Renal cortex interstitium (tissue), 11 donors: ENCODE measurements at regions not wholly inside any gene's neighbourhood (a gene's known extent, or its start where the extent isn't known, plus 50 kb on each side); places are given as distances from the start of the nearest gene placed in this dataset.

Experiments
- DNase-seq, 11 donors: peaks; one replicate each; pipeline ENCODE4 v3.0.0-alpha.2; 2013; ENCODE audit warnings: low read depth in 9 of 11, low spot score in 4 of 11; ENCODE audit errors: extremely low read depth in 1 of 11

- no peak for DNase-seq
Measured at GRCh38 chr5:128662997-128663396, 125.0 kb upstream of the FBN2 start.

- no peak for DNase-seq
Measured at GRCh38 chr5:128665747-128666355, 127.8 kb upstream of the FBN2 start.

GRCh38 chr5:128667152-128667551 lies 129.1 kb upstream of the FBN2 start:
- DNase-seq = no peak

GRCh38 chr5:128667751-128668150 lies 129.7 kb upstream of the FBN2 start:
- DNase-seq = no peak

GRCh38 chr5:128668921-128669320 lies 130.9 kb upstream of the FBN2 start:
- no peak for DNase-seq

- no peak for DNase-seq
Measured at GRCh38 chr5:128669803-128670202, 131.8 kb upstream of the FBN2 start.

GRCh38 chr5:128671943-128672342 lies 133.9 kb upstream of the FBN2 start:
- DNase-seq = no peak

GRCh38 chr5:128673000-128673399 lies 135.0 kb upstream of the FBN2 start:
- no peak for DNase-seq

GRCh38 chr5:128673411-128673957 lies 135.4 kb upstream of the FBN2 start:
- no peak for DNase-seq

GRCh38 chr5:128673970-128674369 lies 135.9 kb upstream of the FBN2 start:
- no peak for DNase-seq

- no peak for DNase-seq
Measured at GRCh38 chr5:128674837-128675446, 136.9 kb upstream of the FBN2 start.

- DNase-seq = no peak
Measured at GRCh38 chr5:128681096-128681495, 143.1 kb upstream of the FBN2 start.

GRCh38 chr5:128681764-128682592 lies 143.9 kb upstream of the FBN2 start:
- no peak for DNase-seq

- DNase-seq = no peak
Measured at GRCh38 chr5:128682669-128683068, 144.6 kb upstream of the FBN2 start.

- no peak for DNase-seq
Measured at GRCh38 chr5:128684961-128685360, 146.9 kb upstream of the FBN2 start.

- no peak for DNase-seq
Measured at GRCh38 chr5:128687930-128688329, 149.9 kb upstream of the FBN2 start.

- DNase-seq = no peak
Measured at GRCh38 chr5:128693764-128694163, 155.7 kb upstream of the FBN2 start.

GRCh38 chr5:128695791-128696530 lies 157.9 kb upstream of the FBN2 start:
- no peak for DNase-seq

GRCh38 chr5:128701301-128701700 lies 163.3 kb upstream of the FBN2 start:
- no peak for DNase-seq
